OCI-LY1 (cell line): ENCODE measurements at regions not wholly inside any gene's neighbourhood (a gene's known extent, or its start where the extent isn't known, plus 50 kb on each side); places are given as distances from the start of the nearest gene placed in this dataset.

Experiments
- EZH2 ChIP-seq: fragments of 200-600 bp; sonication (generic), shearing (Covaris generic); IDR thresholded peaks from 2 replicates; pipeline ENCODE4 v1.8.0; 2017; ENCODE audit warnings: borderline replicate concordance, mixed run types, mild to moderate bottlenecking, antibody characterized with exemption, low read length, moderate library complexity, mixed read lengths
- TF ChIP-seq, protein P1 (sequence below): fragments of 200-600 bp; sonication (generic), shearing (Covaris generic); IDR thresholded peaks from 2 replicates; pipeline ENCODE4 v1.5.1; 2017; ENCODE audit warnings: mild to moderate bottlenecking, antibody characterized with exemption, low read length, moderate library complexity, mixed read lengths

DNA sequence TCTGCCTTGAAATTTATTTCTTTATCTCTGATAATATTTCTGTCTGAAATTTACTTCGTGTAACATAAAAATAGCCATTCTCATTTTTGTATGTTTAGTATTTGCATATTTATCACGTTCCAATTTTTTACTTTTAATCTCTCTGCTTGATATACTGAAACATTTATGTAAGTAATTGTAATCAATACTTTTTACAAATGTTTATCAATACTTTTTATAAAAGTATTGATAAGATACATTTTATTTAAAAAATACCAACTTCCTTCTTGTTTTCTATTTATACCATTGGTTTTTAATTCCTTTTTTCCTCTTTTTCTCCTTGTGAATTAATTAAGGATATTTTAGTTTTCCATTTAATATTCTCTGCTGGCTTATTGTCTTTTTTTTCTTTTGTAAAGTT is 60.3 kb upstream of the TBL1XR1 start:
- TF ChIP-seq, protein P1, sequence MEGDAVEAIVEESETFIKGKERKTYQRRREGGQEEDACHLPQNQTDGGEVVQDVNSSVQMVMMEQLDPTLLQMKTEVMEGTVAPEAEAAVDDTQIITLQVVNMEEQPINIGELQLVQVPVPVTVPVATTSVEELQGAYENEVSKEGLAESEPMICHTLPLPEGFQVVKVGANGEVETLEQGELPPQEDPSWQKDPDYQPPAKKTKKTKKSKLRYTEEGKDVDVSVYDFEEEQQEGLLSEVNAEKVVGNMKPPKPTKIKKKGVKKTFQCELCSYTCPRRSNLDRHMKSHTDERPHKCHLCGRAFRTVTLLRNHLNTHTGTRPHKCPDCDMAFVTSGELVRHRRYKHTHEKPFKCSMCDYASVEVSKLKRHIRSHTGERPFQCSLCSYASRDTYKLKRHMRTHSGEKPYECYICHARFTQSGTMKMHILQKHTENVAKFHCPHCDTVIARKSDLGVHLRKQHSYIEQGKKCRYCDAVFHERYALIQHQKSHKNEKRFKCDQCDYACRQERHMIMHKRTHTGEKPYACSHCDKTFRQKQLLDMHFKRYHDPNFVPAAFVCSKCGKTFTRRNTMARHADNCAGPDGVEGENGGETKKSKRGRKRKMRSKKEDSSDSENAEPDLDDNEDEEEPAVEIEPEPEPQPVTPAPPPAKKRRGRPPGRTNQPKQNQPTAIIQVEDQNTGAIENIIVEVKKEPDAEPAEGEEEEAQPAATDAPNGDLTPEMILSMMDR = no peak
- no peak for TF ChIP-seq EZH2
